ENCODE measurements at regions not wholly inside any gene's neighbourhood (a gene's known extent, or its start where the extent isn't known, plus 50 kb on each side); places are given as distances from the start of the nearest gene placed in this dataset.

GRCh38 chr6:135568379-135568778 is 70.8 kb upstream of the AHI1 start:
- no peaks in the 10 kb centered on the region for H4K20me1 ChIP-seq (ENCODE audit: insufficient read depth)
- no peaks in the 10 kb centered on the region; the same call in 1 of the 2 replicates for H3K9me2 ChIP-seq (ENCODE audit: insufficient read depth)
- no peak for TF ChIP-seq ATF3 (IDR thresholded peaks at IDR 0.05)
- TF ChIP-seq ZBTB33 (IDR thresholded peaks at IDR 0.05; ENCODE audit: extremely low read depth, insufficient replicate concordance, low read length): no peak
- ATAC-seq (no peak), DNase-seq (ENCODE audit: low read depth, low spot score) (no peak)
- ChIA-PET CTCF (no interaction called here), RAD21 (ENCODE audit: low non-redundant PET in 1 of 2, low total read pairs in 2 of 2, uncharacterized antibody in 2 of 2, unreplicated experiment in 2 of 2) (no interaction called here), POLR2A (no interaction called here)
- H2AFZ ChIP-seq (ENCODE audit: low read depth, low read length, poor library complexity, severe bottlenecking): no peak overlapping the region
- H3K4me2 ChIP-seq (ENCODE audit: low read length): no peak overlapping the region
- H3K4me3 ChIP-seq (replicated peaks in 1 of 2; ENCODE audit: low read depth in 1 of 2, low read length in 2 of 2): no peak overlapping the region
- BruUV-seq (replicated peaks): no TSS peak
- H3K27ac ChIP-seq (ENCODE audit: low read depth, low read length): no peak overlapping the region
- H3K9ac ChIP-seq (ENCODE audit: low read length): no peak overlapping the region
- no peaks in the 10 kb centered on the region for H3K4me1 ChIP-seq (ENCODE audit: control insufficient read depth in 1 of 2, insufficient read depth in 2 of 2, low read length in 2 of 2)
- no peaks in the 10 kb centered on the region for H3K27me3 ChIP-seq (ENCODE audit: insufficient read depth, low read length)
- H3K9me3 ChIP-seq (ENCODE audit: control insufficient read depth in 1 of 2, insufficient read depth in 1 of 2, low read depth in 1 of 2, low read length in 2 of 2): no peaks in the 10 kb centered on the region
- H3K36me3 ChIP-seq (ENCODE audit: control insufficient read depth in 1 of 2, insufficient read depth in 2 of 2, low read length in 2 of 2): no peaks in the 10 kb centered on the region
- intact Hi-C loops (cut with micrococcal nuclease): no loop called here
- H3K79me2 ChIP-seq (ENCODE audit: insufficient read depth, low read length): no peaks in the 10 kb centered on the region

- no peaks in the 10 kb centered on the region for H3K36me3 ChIP-seq (ENCODE audit: control insufficient read depth in 1 of 2, insufficient read depth in 2 of 2, low read length in 2 of 2)
- POLR2A ChIA-PET: no interaction called here
- DNase-seq (ENCODE audit: low read depth, low spot score) (no peak), ATAC-seq (no peak; the same call in 1 of the 2 replicates)
- H3K9me3 ChIP-seq (ENCODE audit: control insufficient read depth in 1 of 2, insufficient read depth in 1 of 2, low read depth in 1 of 2, low read length in 2 of 2): no peaks in the 10 kb centered on the region
- intact Hi-C loops (cut with micrococcal nuclease): no loop called here
- no peak overlapping the region for H3K4me3 ChIP-seq (replicated peaks in 1 of 2; ENCODE audit: low read depth in 1 of 2, low read length in 2 of 2)
- H4K20me1 ChIP-seq (ENCODE audit: insufficient read depth): no peaks in the 10 kb centered on the region
- H3K79me2 ChIP-seq (ENCODE audit: insufficient read depth, low read length): no peaks in the 10 kb centered on the region
- no TSS peak for BruUV-seq (replicated peaks)
- H3K27me3 ChIP-seq (ENCODE audit: insufficient read depth, low read length): no peaks in the 10 kb centered on the region
- CTCF ChIA-PET: no interaction called here
- H3K4me1 ChIP-seq (ENCODE audit: control insufficient read depth in 1 of 2, insufficient read depth in 2 of 2, low read length in 2 of 2): no peaks in the 10 kb centered on the region
- H2AFZ ChIP-seq (ENCODE audit: low read depth, low read length, poor library complexity, severe bottlenecking): no peak overlapping the region
- RAD21 ChIA-PET (ENCODE audit: low non-redundant PET in 1 of 2, low total read pairs in 2 of 2, uncharacterized antibody in 2 of 2, unreplicated experiment in 2 of 2): no interaction called here
- no peaks in the 10 kb centered on the region; the same call in 1 of the 2 replicates for H3K9me2 ChIP-seq (ENCODE audit: insufficient read depth)
- H3K4me2 ChIP-seq (ENCODE audit: low read length): no peak overlapping the region
- TF ChIP-seq CTCF (IDR thresholded peaks at IDR 0.05 in 2 of 3, conservative IDR thresholded peaks at IDR 0.05 in 1 of 3; ENCODE audit: borderline replicate concordance in 1 of 3, insufficient read depth in 1 of 3, low read depth in 2 of 3, low read length in 2 of 3) (no peak), POLR2A (IDR thresholded peaks at IDR 0.05; ENCODE audit: borderline replicate concordance, extremely low read depth, insufficient read depth, insufficient read length) (no peak), ZBTB33 (IDR thresholded peaks at IDR 0.05; ENCODE audit: extremely low read depth, insufficient replicate concordance, low read length) (no peak), EZH2phosphoT487 (IDR thresholded peaks at IDR 0.05; ENCODE audit: borderline replicate concordance) (no peak)
- no peak overlapping the region for H3K27ac ChIP-seq (ENCODE audit: low read depth, low read length)
- H3K9ac ChIP-seq (ENCODE audit: low read length): no peak overlapping the region
Measured at GRCh38 chr6:135572051-135572450, 74.5 kb upstream of the AHI1 start.
